Activated naive CD8-positive, alpha-beta T cell treated with anti-CD3 and anti-CD28 coated beads, Interleukin-2, amount 50 U/mL, for 16 hours (primary cell): ENCODE measurements at regions not wholly inside any gene's neighbourhood (a gene's known extent, or its start where the extent isn't known, plus 50 kb on each side); places are given as distances from the start of the nearest gene placed in this dataset.
"Not testable (repeated sequence)": the region's sequence is repeated elsewhere in the genome, so short reads cannot be mapped to it uniquely, and the experiment has no call there.

Experiments
- DNase-seq: peaks from one replicate; pipeline ENCODE4 v3.0.0-alpha.2; 2020; ENCODE audit warnings: low read depth, low spot score

GRCh38 chr1:101367630-101368029 lies 130.8 kb downstream of the S1PR1 start:
- no peak for DNase-seq

- no peak for DNase-seq
Observed at GRCh38 chr1:101370488-101370887, 133.7 kb downstream of the S1PR1 start.

DNA sequence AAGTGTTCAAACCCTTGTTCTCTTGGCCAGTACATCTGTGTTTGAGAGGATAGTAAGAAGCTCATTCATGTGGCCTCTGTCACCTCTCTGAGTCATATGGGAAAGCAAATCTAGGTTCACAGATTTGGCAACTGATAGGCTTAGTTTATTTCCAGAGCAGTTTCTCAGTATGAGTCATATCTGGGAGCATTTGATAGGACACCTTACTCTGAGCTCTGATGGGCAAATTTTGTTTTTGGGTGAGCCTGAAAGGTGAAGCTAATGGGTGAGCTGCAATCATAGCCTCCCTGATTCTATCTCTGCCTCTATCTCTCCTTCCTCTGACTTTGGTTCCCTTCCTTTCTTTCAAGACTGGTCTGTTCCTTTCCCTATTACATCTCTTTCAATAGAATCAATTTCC lies 134.4 kb downstream of the S1PR1 start:
- no peak for DNase-seq

- DNase-seq: no peak
Observed at GRCh38 chr1:101373570-101373969, 136.8 kb downstream of the S1PR1 start.

- not testable (repeated sequence) for DNase-seq
Observed at GRCh38 chr1:101375448-101375847, 138.6 kb downstream of the S1PR1 start.

DNA sequence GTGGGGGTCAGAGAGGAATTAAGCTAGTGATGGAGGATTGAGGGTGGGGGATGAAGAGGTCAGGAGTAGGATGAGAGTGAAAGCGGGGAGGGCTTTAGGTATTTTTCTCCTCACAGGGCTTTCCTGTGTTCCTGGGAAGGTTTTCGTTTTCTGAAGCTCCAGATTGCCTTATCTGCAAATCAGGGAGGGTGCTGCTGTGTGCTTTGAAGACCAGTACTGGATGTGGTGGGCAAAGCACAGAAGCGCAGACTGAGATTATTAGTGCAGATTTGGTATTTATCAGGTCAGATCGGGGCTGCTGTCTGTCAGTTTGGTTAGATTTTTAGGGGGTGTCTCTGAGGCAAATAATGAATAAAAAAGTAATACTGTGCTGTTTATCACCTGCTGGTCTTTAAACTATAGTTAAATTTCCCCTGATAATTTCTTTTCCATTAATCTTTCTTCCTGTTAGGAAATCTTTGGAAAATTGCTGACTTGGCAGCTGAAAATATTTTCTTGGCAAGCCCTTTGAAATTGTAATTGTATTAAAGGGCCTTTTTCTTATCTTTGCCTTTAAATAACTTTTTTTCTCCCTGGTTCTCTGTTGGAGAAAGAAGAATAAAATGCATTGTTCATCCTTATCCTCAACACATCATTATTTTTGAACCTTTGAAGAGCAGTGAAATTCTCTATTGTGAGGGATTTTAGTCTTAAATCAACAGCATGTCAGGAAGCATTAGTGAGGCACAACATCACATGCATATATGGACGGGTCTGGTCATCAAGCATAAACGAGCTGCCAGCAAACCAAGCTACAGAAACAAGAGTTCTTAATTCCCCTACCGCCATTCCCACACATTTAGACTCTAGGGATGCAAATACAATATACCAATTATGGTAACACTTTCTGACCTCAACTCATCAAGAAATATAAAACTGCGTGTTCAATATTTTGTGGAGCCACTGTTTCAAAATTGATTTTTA lies 139.6 kb downstream of the S1PR1 start:
- no peak for DNase-seq

- no peak for DNase-seq
Observed at GRCh38 chr1:101377084-101377835, 140.4 kb downstream of the S1PR1 start.

DNA sequence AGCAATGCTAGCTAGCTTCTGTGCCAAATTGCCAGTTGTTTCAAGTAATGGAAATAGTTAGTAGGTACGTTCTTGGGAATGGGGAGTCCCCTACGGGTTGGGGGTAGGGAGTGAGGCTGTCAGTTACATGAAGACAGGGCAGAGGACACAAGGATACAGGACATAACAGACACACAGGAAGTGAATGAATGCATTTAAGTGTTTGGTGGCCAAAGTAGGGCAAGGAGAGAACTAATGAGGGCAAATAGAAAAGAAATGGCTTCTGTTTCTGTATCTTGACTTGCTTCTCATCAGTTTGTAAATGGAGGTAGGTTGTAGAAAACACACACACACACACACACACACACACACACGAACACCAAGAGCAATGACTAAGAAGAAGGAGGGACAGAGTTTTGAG lies 142.2 kb downstream of the S1PR1 start:
- DNase-seq: no peak

DNA sequence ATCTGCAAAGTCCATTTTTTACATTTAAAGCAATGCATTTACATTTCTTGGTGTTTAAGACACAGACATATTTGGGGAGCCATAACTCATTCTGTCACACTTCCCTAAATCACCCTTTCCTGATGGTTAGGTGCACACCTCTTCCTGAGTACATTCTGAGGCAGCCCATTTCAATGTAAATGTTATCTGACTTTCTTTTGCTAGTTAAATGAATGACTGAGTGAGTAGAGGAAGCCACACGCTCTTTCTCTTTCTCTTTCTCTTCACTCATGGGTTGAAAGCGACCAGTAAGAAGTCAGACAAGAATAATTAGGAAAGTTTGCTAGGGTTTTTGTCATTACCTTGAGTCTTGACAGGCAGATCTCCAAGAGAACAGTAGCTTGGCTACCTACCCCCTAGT lies 143.1 kb downstream of the S1PR1 start:
- DNase-seq: no peak

- no peak for DNase-seq
Observed at GRCh38 chr1:101382135-101382534, 145.3 kb downstream of the S1PR1 start.

DNA sequence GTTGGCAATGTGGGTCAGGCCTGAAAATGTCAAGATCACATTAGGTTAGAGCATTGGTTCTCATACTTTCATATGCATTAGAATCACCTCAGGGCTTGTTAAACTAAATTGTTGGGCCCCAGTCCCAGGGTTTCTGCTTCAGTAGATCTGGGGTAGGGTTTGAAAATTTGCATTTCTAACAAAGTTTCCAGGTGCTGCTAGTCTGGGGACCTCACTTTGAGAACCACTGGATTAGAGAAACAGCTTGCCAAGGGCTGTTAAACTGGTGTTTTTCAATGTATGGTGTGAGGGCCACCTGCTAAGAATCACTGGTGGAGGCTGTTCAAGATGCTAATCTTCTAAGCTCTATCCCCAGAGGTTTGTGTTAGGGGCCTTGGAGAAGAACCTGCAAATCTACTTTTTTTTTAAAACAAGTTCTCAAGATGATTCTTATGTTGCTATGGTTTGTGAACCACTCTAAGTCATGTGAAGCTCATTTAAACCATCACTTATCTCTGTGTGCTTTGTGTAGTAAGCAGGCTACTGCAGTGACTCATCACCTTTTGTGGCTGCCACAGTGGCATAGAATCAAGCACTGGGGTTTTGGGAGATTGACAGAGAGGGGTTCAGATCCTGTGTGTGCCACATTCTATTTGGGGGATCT lies 152.2 kb downstream of the S1PR1 start:
- no peak for DNase-seq

DNA sequence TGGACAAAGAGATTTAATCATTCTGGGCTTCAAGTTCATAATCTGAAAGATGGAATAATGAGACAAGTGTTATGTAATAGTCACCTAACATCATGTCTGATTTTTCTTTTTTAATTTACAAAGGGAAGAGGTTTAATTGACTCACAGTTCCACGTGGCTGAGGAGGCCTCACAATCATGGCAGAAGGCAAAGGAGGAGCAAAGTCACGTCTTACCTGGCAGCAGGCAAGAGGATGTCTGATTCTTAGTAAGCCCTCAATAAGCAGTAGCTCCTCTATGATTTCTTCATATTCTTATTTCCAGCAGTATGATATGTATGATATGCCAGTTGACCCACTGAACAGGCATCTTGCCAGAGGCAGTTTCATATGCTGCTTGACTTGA lies 152.7 kb downstream of the S1PR1 start:
- no peak for DNase-seq

DNA sequence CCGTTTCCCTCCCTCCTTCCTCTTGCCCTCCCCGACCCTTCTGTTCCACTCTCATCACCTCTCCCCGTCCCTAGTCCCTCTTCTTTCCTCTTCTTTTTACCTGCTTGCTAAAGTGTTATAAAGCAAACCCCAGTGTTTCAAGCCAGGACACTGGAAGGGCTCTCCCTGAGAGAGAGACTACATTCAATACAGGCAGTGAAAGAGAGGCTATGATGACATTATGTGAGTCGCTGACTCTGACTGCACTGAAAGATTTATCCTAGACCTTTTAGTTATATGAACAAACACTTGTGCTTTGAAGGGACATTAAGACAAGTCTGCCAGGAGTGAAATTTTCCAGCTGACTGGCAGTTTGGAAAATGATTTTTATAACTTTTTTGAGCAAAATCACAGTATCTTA lies 155.7 kb downstream of the S1PR1 start:
- no peak for DNase-seq

GRCh38 chr1:101394041-101394440 lies 157.2 kb downstream of the S1PR1 start:
- no peak for DNase-seq

DNA sequence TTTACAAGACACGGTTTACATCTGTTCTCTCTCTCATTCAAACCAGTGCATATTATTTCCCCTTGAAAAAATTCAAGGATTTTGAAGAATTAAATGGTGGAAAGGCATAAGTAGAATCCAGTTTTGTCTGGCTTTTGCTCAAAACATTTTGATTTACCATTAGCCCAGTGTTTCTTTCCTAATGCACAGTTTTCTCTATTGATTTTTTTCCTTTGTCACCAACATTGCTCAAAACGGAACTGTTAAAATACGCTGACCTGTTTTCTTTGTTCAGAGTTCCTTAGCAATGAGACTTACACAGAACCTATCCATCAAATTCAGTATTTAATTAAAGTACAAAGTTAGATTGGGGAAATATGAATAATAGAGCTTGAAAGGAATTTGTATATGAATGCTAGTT lies 162.4 kb downstream of the S1PR1 start:
- no peak for DNase-seq

- DNase-seq: no peak
Observed at GRCh38 chr1:101406271-101406670, 169.5 kb downstream of the S1PR1 start.

DNA sequence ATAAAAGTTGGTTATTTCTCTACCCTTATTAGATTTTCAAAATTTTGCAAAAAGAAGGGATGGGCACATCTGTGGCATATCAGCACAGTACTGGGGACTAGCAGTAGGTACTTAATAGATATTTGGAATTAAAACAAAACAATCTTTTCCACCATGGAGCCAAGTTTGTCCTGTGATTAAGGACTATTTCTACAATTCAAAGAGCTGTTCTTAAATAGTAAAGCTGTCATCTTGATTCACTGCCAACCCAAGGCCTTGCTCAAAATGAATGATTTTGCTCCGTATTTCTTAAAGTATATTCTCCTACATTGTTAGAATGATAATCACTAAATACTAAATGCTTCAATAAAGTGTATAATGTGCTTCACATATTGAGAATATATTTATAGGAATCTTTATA lies 169.9 kb downstream of the S1PR1 start:
- DNase-seq: no peak

DNA sequence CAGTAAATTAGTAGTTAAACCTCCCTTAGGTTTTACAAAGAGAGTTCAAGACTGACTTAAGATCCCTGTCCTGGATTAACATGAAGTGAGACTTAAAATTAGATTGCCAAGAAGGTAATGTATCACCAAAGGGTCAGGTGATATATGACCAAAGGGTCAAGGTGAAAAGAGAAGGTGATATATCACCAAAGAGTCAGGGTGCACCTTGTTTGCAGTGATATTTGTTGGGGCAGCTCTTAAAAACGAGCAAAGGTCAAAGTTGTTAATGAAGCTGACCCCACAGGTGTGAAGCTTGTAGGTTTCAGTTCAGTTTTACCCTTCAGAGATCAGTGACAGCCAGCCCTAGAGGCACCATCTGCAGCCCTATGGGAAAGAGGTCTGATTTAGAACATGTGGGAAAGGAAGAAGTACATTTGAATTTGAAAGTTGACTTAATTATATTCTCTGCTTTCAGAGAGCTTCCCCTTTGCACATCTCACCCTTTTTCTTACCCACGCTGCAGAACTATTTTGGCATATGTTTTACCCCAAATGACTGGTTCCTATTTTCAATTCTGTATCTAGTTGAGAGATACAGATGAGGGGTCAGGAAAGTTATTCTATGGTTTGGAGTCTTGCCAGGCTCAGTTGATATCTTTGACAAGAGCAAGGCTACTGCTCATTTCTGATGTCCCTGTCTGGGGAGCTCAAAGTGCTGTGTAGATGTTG lies 170.8 kb downstream of the S1PR1 start:
- DNase-seq: no peak

DNA sequence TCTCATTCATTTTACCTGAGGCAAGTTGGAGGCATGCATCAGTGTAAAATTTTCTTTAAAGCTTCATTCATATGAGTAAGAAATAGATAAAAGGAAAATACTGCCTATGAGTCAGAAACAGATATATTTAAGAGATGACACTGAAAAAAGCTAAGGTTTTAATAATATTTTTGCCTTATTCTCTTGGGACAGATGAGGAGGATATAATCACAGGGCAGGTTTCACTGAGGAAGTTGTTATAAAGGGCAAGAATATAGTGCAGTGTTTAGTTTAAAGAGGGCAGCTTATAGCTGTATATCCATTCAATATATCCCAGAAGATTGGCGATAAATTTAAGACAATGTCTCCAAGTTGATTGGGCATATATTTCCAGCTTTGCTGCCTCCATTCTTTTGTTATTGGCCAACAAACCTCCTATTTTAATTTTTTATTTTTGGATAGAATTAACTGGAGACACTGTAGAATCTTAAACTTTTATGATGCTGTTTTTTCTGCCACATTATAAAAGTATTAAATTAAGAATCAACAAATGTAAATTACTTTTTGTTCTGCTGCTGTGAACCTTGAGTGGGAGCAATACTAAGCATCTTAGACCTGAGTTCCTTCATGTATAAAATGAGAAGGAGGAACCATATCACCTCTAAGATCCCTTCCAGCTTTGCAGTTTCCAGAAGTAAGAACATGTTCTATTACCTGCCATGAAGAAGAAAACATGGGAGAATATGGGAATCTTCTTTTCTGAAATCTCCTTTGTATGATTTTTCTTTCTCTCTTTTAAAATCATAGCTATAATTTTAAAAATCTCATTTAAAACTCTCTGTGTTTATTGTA lies 171.6 kb downstream of the S1PR1 start:
- DNase-seq: no peak

- DNase-seq: no peak
Observed at GRCh38 chr1:101409102-101409501, 172.3 kb downstream of the S1PR1 start.
